Activated CD4-positive, alpha-beta T cell treated with anti-CD3 and anti-CD28 coated beads, Interleukin-2, amount 10 ng/mL, durations not matched to agents 24 days and 14 days (primary cell): ENCODE measurements at regions not wholly inside any gene's neighbourhood (a gene's known extent, or its start where the extent isn't known, plus 50 kb on each side); places are given as distances from the start of the nearest gene placed in this dataset.

ENCODE experiments used
- DNase-seq: peaks from one replicate; pipeline ENCODE4 v3.0.0; 2022
- H3K27ac Mint-ChIP-seq: one replicate; pipeline ENCODE4 v1.8.0; 2022; ENCODE audit warnings: mild to moderate bottlenecking, mixed read lengths
- H3K27me3 Mint-ChIP-seq: one replicate; pipeline ENCODE4 v1.8.0; 2022; ENCODE audit warnings: mixed read lengths
- H3K36me3 Mint-ChIP-seq: one replicate; pipeline ENCODE4 v1.8.0; 2022; ENCODE audit warnings: low read depth, mild to moderate bottlenecking, mixed read lengths
- H3K4me1 Mint-ChIP-seq: one replicate; pipeline ENCODE4 v1.8.0; 2021; ENCODE audit warnings: mixed read lengths
- H3K4me3 Mint-ChIP-seq: one replicate; pipeline ENCODE4 v1.8.0; 2022; ENCODE audit warnings: mild to moderate bottlenecking, moderate library complexity, mixed read lengths
- H3K9me3 Mint-ChIP-seq: one replicate; pipeline ENCODE4 v1.8.0; 2021; ENCODE audit warnings: mixed read lengths
- intact Hi-C: fragments of 100-400 bp; cut with micrococcal nuclease; formaldehyde crosslinking; loops from one replicate; pipeline ENCODE4 v1.15.1; 2023

DNA sequence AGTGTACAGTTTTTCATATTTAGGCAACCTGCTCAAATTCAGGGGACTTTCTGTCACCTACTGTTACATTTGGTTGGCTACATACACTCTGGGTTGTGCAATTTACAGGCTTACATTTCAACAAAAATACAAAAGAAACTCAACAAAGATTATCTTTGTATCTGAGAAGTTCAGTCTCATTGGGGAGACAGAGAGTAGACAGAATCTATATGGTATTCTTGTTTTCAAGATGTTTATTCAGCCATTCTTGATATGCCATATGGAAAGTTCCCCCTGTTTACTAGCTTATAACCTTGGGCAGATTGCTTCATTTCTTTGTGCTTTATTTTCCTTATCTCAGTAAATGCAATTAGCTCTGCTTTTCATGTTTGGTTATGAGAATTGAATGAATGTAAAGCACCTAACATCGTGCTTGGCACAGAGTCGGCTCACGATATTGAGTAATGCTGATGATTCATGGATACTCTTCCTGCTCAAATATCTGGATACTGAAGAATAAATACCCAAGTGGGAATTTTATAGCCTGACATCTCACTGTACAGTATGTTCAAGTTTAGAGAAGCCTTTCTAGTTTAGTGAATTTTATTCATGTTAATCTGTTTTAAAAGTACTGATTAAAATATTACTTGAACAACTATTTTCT is 96.5 kb upstream of the PACRGL start:
- H3K4me1 Mint-ChIP-seq = no peaks in the 10 kb centered on the region
- no peak for DNase-seq
- no peaks in the 10 kb centered on the region for H3K36me3 Mint-ChIP-seq
- no peak overlapping the region for H3K4me3 Mint-ChIP-seq
- H3K27me3 Mint-ChIP-seq = no peaks in the 10 kb centered on the region
- intact Hi-C loops = no loop called here
- no peak overlapping the region for H3K27ac Mint-ChIP-seq
- H3K9me3 Mint-ChIP-seq = no peaks in the 10 kb centered on the region

DNA sequence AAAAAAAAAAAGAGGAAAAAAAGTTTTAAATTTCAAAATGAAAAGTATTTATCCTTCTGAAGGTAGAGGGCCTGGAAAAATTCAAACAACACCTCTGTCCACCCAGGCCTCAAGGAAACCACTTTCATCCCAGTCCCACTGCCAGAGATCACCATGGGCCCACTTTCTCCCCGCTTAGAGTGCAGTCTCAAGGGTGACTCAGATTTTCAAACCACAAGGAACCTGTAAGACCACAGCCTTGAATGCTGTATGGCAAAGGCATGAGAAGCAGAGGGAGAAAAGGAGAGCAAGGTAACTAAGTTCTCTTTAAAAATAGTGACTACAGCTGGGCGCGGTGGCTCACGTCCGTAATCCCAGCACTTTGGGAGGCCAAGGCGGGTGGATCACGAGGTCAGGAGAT is 87.9 kb upstream of the PACRGL start:
- no peak for DNase-seq
- Mint-ChIP-seq H3K36me3 (no peaks in the 10 kb centered on the region), H3K27me3 (peaks cover 4% of the 10 kb centered on the region), H3K9me3 (no peaks in the 10 kb centered on the region), H3K4me3 (no peak overlapping the region), H3K4me1 (no peaks in the 10 kb centered on the region), H3K27ac (no peak overlapping the region)
- intact Hi-C loops = no loop called here

- peaks cover 4% of the 10 kb centered on the region for H3K27me3 Mint-ChIP-seq
- no peak overlapping the region for H3K4me3 Mint-ChIP-seq
- H3K27ac Mint-ChIP-seq = no peak overlapping the region
- no peak for DNase-seq
- no peaks in the 10 kb centered on the region for H3K4me1 Mint-ChIP-seq
- intact Hi-C loops = no loop called here
- no peaks in the 10 kb centered on the region for H3K36me3 Mint-ChIP-seq
- no peaks in the 10 kb centered on the region for H3K9me3 Mint-ChIP-seq
These were observed 85.4 kb upstream of the PACRGL start for GRCh38 chr4:20614816-20615215.

- no peak for DNase-seq
- H3K27me3 Mint-ChIP-seq = peaks cover under 1% of the 10 kb centered on the region
- no peak overlapping the region for H3K4me3 Mint-ChIP-seq
- H3K4me1 Mint-ChIP-seq = no peaks in the 10 kb centered on the region
- intact Hi-C loops = no loop called here
- no peaks in the 10 kb centered on the region for H3K36me3 Mint-ChIP-seq
- H3K9me3 Mint-ChIP-seq = no peaks in the 10 kb centered on the region
- H3K27ac Mint-ChIP-seq = no peak overlapping the region
These were observed 84.6 kb upstream of the PACRGL start for GRCh38 chr4:20615486-20616260.

GRCh38 chr4:20616313-20616712 is 83.9 kb upstream of the PACRGL start:
- Mint-ChIP-seq H3K27me3 (no peaks in the 10 kb centered on the region), H3K27ac (no peak overlapping the region), H3K4me3 (no peak overlapping the region), H3K4me1 (no peaks in the 10 kb centered on the region), H3K36me3 (no peaks in the 10 kb centered on the region), H3K9me3 (no peaks in the 10 kb centered on the region)
- intact Hi-C loops = no loop called here
- no peak for DNase-seq

DNA sequence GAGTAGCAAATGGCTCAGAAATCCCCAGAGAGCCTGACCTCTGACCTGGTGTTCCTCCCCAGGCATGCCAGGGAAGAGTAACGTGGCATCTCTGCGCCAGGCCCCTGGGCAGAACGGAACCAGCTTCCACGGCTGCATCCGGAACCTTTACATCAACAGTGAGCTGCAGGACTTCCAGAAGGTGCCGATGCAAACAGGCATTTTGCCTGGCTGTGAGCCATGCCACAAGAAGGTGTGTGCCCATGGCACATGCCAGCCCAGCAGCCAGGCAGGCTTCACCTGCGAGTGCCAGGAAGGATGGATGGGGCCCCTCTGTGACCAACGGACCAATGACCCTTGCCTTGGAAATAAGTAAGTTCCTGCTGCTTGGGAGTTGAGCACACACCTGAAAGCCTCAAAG is 83.4 kb upstream of the PACRGL start:
- intact Hi-C loops = no loop called here
- Mint-ChIP-seq H3K4me1 (no peaks in the 10 kb centered on the region), H3K4me3 (no peak overlapping the region), H3K36me3 (no peaks in the 10 kb centered on the region), H3K9me3 (no peaks in the 10 kb centered on the region), H3K27me3 (no peaks in the 10 kb centered on the region), H3K27ac (no peak overlapping the region)
- DNase-seq = no peak

GRCh38 chr4:20617678-20618396 is 82.4 kb upstream of the PACRGL start:
- DNase-seq = no peak
- H3K27me3 Mint-ChIP-seq = no peaks in the 10 kb centered on the region
- H3K4me1 Mint-ChIP-seq = no peaks in the 10 kb centered on the region
- H3K36me3 Mint-ChIP-seq = no peaks in the 10 kb centered on the region
- intact Hi-C loops = no loop called here
- H3K27ac Mint-ChIP-seq = no peak overlapping the region
- no peak overlapping the region for H3K4me3 Mint-ChIP-seq
- H3K9me3 Mint-ChIP-seq = no peaks in the 10 kb centered on the region

DNA sequence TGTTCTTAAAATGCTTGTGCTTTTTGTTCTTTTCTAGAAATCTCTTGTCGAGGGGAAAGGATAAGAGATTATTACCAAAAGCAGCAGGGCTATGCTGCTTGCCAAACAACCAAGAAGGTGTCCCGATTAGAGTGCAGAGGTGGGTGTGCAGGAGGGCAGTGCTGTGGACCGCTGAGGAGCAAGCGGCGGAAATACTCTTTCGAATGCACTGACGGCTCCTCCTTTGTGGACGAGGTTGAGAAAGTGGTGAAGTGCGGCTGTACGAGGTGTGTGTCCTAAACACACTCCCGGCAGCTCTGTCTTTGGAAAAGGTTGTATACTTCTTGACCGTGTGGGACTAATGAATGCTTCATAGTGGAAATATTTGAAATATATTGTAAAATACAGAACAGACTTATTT is 81.5 kb upstream of the PACRGL start:
- Mint-ChIP-seq H3K36me3 (no peaks in the 10 kb centered on the region), H3K9me3 (no peaks in the 10 kb centered on the region), H3K27ac (no peak overlapping the region), H3K27me3 (no peaks in the 10 kb centered on the region), H3K4me1 (no peaks in the 10 kb centered on the region), H3K4me3 (no peak overlapping the region)
- intact Hi-C loops = no loop called here
- DNase-seq = no peak

- intact Hi-C loops = no loop called here
- no peaks in the 10 kb centered on the region for H3K9me3 Mint-ChIP-seq
- H3K27ac Mint-ChIP-seq = no peak overlapping the region
- no peak overlapping the region for H3K4me3 Mint-ChIP-seq
- H3K4me1 Mint-ChIP-seq = no peaks in the 10 kb centered on the region
- peaks cover 2% of the 10 kb centered on the region for H3K27me3 Mint-ChIP-seq
- no peak for DNase-seq
- H3K36me3 Mint-ChIP-seq = no peaks in the 10 kb centered on the region
These were observed 78.8 kb upstream of the PACRGL start for GRCh38 chr4:20621476-20621875.

- Mint-ChIP-seq H3K4me1 (no peaks in the 10 kb centered on the region), H3K4me3 (no peak overlapping the region), H3K9me3 (no peaks in the 10 kb centered on the region), H3K27me3 (peaks cover 2% of the 10 kb centered on the region), H3K27ac (no peak overlapping the region), H3K36me3 (no peaks in the 10 kb centered on the region)
- DNase-seq = no peak
- intact Hi-C loops = no loop called here
These were observed 77.6 kb upstream of the PACRGL start for GRCh38 chr4:20622701-20623100.

DNA sequence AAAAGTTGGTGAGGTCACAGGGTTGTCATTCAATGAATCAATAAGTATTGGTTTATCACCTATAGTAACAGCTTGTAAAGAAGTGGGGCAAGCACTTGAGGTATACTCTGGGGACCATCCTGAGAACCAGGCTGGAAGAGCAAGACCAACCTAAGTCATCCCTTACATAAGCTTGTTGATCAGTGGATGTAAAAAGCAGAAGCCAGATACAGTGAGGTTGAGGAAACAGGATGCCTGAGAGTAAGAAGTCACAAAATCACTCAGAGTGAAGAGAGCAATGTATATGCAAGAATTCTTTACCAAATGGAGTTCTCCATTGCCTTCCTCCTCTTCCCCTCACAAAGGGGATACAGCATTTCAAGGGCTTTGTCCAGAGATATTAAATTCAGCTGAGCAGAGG is 76.3 kb upstream of the PACRGL start:
- no peak overlapping the region for H3K4me3 Mint-ChIP-seq
- peaks cover 2% of the 10 kb centered on the region for H3K27me3 Mint-ChIP-seq
- H3K9me3 Mint-ChIP-seq = no peaks in the 10 kb centered on the region
- no peaks in the 10 kb centered on the region for H3K4me1 Mint-ChIP-seq
- no peak overlapping the region for H3K27ac Mint-ChIP-seq
- DNase-seq = no peak
- intact Hi-C loops = no loop called here
- H3K36me3 Mint-ChIP-seq = no peaks in the 10 kb centered on the region

- no peak for DNase-seq
- H3K36me3 Mint-ChIP-seq = no peaks in the 10 kb centered on the region
- H3K4me1 Mint-ChIP-seq = no peaks in the 10 kb centered on the region
- no peak overlapping the region for H3K27ac Mint-ChIP-seq
- H3K4me3 Mint-ChIP-seq = no peak overlapping the region
- intact Hi-C loops = no loop called here
- peaks cover 2% of the 10 kb centered on the region for H3K27me3 Mint-ChIP-seq
- no peaks in the 10 kb centered on the region for H3K9me3 Mint-ChIP-seq
These were observed 75.4 kb upstream of the PACRGL start for GRCh38 chr4:20624793-20625374.

- H3K27ac Mint-ChIP-seq = no peak overlapping the region
- H3K9me3 Mint-ChIP-seq = no peaks in the 10 kb centered on the region
- no peaks in the 10 kb centered on the region for H3K36me3 Mint-ChIP-seq
- no peak for DNase-seq
- no peak overlapping the region for H3K4me3 Mint-ChIP-seq
- peaks cover 2% of the 10 kb centered on the region for H3K27me3 Mint-ChIP-seq
- intact Hi-C loops = no loop called here
- H3K4me1 Mint-ChIP-seq = no peaks in the 10 kb centered on the region
These were observed 74.8 kb upstream of the PACRGL start for GRCh38 chr4:20625426-20625825.

DNA sequence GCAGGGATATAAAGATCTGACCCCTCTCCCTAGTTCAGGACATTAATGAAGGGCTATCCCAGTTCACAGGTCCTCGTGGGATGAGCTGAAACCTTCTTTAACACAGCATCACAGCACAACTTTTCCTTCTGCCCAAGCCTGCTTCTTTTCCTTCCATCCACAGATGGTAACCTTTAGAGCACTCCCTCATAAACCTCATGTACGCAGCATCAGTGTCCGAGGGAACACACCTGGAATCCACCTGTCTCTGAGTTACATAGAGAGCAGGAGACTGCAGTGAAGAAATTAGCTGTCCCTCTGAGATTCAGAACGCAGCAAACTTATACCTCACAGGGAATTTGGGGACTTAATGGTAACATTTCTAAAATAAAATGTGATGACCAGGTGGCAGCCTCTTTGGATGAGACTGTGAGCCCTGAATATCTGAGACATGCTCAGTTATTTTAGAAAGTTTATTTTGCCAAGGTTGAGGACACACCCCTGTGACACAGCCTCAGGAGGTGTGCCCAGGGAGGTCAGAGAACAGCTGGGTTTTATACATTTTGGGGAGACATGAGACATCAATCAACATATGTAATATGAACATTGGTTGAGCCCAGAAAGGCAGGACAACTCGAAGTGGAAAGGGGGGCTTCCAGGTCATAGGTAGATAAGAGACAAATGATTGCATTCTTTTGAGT is 73.8 kb upstream of the PACRGL start:
- intact Hi-C loops = no loop called here
- Mint-ChIP-seq H3K4me3 (no peak overlapping the region), H3K4me1 (no peaks in the 10 kb centered on the region), H3K27ac (no peak overlapping the region), H3K9me3 (no peaks in the 10 kb centered on the region), H3K27me3 (peaks cover 2% of the 10 kb centered on the region), H3K36me3 (no peaks in the 10 kb centered on the region)
- no peak for DNase-seq
